Mucosa of descending colon (tissue), 3 donors: ENCODE measurements at regions not wholly inside any gene's neighbourhood (a gene's known extent, or its start where the extent isn't known, plus 50 kb on each side); places are given as distances from the start of the nearest gene placed in this dataset.

Experiments
- ATAC-seq: fragments of 200-7000 bp; cut with Tn5 transposase; one replicate; pipeline ENCODE4 v1.9.1; 2020; ENCODE audit warnings: mild to moderate bottlenecking, moderate library complexity
- DNase-seq, 3 donors: peaks; one replicate each; pipeline ENCODE4 v3.0.0-alpha.2; 2020
- H3K36me3 ChIP-seq: fragments of 200-600 bp; one replicate; pipeline ENCODE4 v1.8.0; 2021; ENCODE audit warnings: low read depth, mild to moderate bottlenecking
- H3K4me1 ChIP-seq: fragments of 200-600 bp; one replicate; pipeline ENCODE4 v1.8.0; 2021; ENCODE audit warnings: low read depth, mild to moderate bottlenecking
- H3K4me3 ChIP-seq: fragments of 200-600 bp; one replicate; pipeline ENCODE4 v1.8.0; 2021; ENCODE audit warnings: mild to moderate bottlenecking
- H3K9me3 ChIP-seq: fragments of 200-600 bp; one replicate; pipeline ENCODE4 v1.8.0; 2021; ENCODE audit warnings: mild to moderate bottlenecking
- CTCF ChIP-seq: fragments of 200-600 bp; IDR thresholded peaks from one replicate; pipeline ENCODE4 v1.8.0; 2022; ENCODE audit warnings: antibody characterized with exemption, mild to moderate bottlenecking
- intact Hi-C, 2 donors: fragments of 100-400 bp; cut with DNase I in 1 of 2; cut with micrococcal nuclease in 1 of 2; formaldehyde crosslinking; loops; one replicate each; pipeline versions ENCODE4 v1.11.0 to v1.11.1; 2022; cut with DNase I, micrococcal nuclease
- donor health status: DM: no; HTN: no; CAD: no; lungs with moderate emphysema.
- donor health status: DM: no; HTN: no; CAD: no.
- donor health status: DM: no; HTN: yes; CAD: no.

- Histone ChIP-seq H3K4me1 (no peaks in the 10 kb centered on the region), H3K36me3 (no peaks in the 10 kb centered on the region), H3K4me3 (no peak overlapping the region), H3K9me3 (no peaks in the 10 kb centered on the region)
- no peak for DNase-seq
- intact Hi-C loops, result no loop called here
- TF ChIP-seq CTCF, result no peak
- no peak for ATAC-seq
Measured at GRCh38 chr15:95760508-95760907, 570.0 kb upstream of the NR2F2 start.

- intact Hi-C loops, result no loop called here
- Histone ChIP-seq H3K9me3 (no peaks in the 10 kb centered on the region), H3K4me3 (no peak overlapping the region), H3K4me1 (no peaks in the 10 kb centered on the region), H3K36me3 (no peaks in the 10 kb centered on the region)
- ATAC-seq (no peak), DNase-seq (no peak)
- no peak for TF ChIP-seq CTCF
Measured at GRCh38 chr15:95761501-95762165, 568.9 kb upstream of the NR2F2 start.

- no peak for TF ChIP-seq CTCF
- DNase-seq (no peak), ATAC-seq (no peak)
Measured at GRCh38 chr15:95763426-95763825, 567.1 kb upstream of the NR2F2 start.

GRCh38 chr15:95765161-95765560 is 565.3 kb upstream of the NR2F2 start:
- no peak for TF ChIP-seq CTCF
- DNase-seq (no peak), ATAC-seq (no peak)
- no peaks in the 10 kb centered on the region for H3K9me3 ChIP-seq
- H3K36me3 ChIP-seq, result no peaks in the 10 kb centered on the region
- intact Hi-C loops, result no loop called here
- H3K4me3 ChIP-seq, result no peak overlapping the region
- H3K4me1 ChIP-seq, result no peaks in the 10 kb centered on the region

More at GRCh38 chr15:95763426-95763825, 567.1 kb upstream of the NR2F2 start:
- intact Hi-C loops, result no loop called here
- Histone ChIP-seq H3K9me3 (no peaks in the 10 kb centered on the region), H3K4me1 (no peaks in the 10 kb centered on the region), H3K4me3 (no peak overlapping the region), H3K36me3 (no peaks in the 10 kb centered on the region)

GRCh38 chr15:95770196-95770595 is 560.3 kb upstream of the NR2F2 start:
- no peak for DNase-seq
- Histone ChIP-seq H3K4me3 (no peak overlapping the region), H3K4me1 (no peaks in the 10 kb centered on the region), H3K9me3 (no peaks in the 10 kb centered on the region), H3K36me3 (no peaks in the 10 kb centered on the region)
- intact Hi-C loops, result no loop called here
- no peak for TF ChIP-seq CTCF
- no peak for ATAC-seq

- Histone ChIP-seq H3K4me3 (no peak overlapping the region), H3K9me3 (peaks cover 5% of the 10 kb centered on the region), H3K36me3 (no peaks in the 10 kb centered on the region), H3K4me1 (no peaks in the 10 kb centered on the region)
- ATAC-seq (no peak), DNase-seq (no peak)
- TF ChIP-seq CTCF, result no peak
- intact Hi-C loops, result no loop called here
Measured at GRCh38 chr15:95772982-95773381, 557.5 kb upstream of the NR2F2 start.
